ENCODE measurements at regions not wholly inside any gene's neighbourhood (a gene's known extent, or its start where the extent isn't known, plus 50 kb on each side); places are given as distances from the start of the nearest gene placed in this dataset.

- no peak for TF ChIP-seq PKNOX1 (IDR thresholded peaks at IDR 0.05)
- no peak for TF ChIP-seq L3MBTL2 (conservative IDR thresholded peaks at IDR 0.05)
- no peak for TF ChIP-seq BHLHE40 (IDR thresholded peaks at IDR 0.05; ENCODE audit: borderline replicate concordance)
- no peak for TF ChIP-seq FOXA1 (IDR thresholded peaks at IDR 0.05)
Observed at GRCh38 chr4:144206711-144207110, 66.2 kb upstream of the GYPA start.

Measured in HEK293T (cell line).